ENCODE measurements at regions not wholly inside any gene's neighbourhood (a gene's known extent, or its start where the extent isn't known, plus 50 kb on each side); places are given as distances from the start of the nearest gene placed in this dataset.

GRCh38 chr10:108392286-108392685, 1227.8 kb upstream of the SORCS1 start:
- no peak for TF ChIP-seq CTCF (IDR thresholded peaks at IDR 0.05; ENCODE audit: poor library complexity)
- TF ChIP-seq EZH2phosphoT487 (IDR thresholded peaks at IDR 0.05; ENCODE audit: low read depth, severe bottlenecking, unreplicated experiment): no peak
